NCI-H446 (cell line): ENCODE measurements at regions not wholly inside any gene's neighbourhood (a gene's known extent, or its start where the extent isn't known, plus 50 kb on each side); places are given as distances from the start of the nearest gene placed in this dataset.
"Not testable (repeated sequence)": the region's sequence is repeated elsewhere in the genome, so short reads cannot be mapped to it uniquely, and the experiment has no call there.

Source experiments
- DNase-seq, 2 experiments: peaks; one replicate each; lab custom pipeline; 2025; lab: John Stamatoyannopoulos, UW

DNA sequence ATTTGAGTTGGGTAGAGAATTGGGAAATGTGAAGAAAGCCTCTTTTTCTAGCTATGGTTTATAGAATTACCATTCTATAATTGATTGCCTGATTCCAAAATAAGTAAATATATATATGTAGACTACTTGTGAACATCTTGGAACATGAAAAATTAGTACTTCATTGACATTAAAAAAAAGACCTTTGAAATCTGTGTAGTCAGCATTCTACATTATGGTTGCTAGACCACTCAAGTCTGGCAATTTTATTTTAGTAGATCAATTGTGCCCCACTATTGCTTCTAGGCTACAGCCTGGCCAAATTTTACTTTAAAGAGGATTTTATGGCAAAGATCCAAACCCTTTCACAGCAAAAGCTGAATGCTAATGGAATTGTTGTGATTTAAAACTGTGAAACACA is 279.8 kb downstream of the IKZF2 start:
- DNase-seq = no peak

DNA sequence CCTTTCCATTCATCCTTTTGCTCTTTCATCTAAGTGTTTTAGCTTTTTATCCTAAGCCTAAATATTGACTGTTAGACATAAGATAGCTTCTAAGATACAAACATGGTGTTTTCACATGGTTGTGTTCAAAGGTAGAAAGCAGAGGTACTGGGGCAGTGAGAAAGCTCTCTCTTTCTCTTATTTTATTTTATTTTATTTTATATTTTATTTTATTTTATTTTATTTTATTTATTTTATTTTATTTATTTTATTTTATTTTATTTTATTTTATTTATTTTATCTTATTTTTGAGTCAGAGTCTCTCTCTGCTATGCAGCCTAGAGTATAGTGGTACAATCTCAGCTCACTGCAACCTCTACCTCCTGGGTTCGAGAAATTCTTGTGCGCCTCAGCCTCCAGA is 287.2 kb downstream of the IKZF2 start:
- DNase-seq = no peak

DNA sequence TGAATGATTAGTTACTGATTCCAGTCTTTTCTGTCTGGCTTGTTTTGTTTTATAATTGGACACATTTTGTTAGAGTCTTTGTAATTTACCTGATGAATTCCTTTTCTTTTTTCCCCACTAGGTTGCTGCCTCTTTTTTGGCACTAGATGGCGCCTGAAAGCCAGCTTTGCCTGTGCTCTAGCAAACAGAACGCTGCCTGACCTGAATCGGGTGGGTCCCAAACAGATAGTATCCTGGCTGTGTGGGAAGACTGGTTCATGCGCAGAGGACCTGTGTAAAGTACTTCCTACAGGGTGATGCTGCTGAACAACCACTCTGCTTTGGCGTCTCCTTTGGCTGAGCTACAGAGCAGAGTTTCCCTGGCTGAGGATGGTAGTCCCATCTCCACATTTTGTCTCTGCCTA is 288.2 kb downstream of the IKZF2 start:
- DNase-seq = peak in 1 of 2 experiments; percentile 16

DNA sequence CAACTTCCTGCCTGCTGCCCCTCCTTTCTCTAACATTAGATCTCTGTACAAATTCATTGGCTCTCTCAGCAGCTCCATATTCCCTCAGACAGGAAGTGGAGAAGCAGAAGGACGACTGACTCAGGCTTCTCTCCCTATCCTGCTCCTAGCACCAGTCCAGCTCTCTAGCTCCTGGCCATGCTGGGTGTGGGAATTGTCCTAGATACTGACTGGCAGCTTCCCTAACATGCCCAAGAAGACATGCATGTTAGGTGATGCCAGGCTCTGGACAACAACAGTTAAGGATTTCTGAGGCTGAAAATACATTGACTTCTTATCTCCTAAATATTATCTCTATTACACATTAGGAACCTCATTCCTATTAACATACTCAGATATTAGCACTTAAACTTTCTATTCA is 292.9 kb downstream of the IKZF2 start:
- DNase-seq = no peak

DNA sequence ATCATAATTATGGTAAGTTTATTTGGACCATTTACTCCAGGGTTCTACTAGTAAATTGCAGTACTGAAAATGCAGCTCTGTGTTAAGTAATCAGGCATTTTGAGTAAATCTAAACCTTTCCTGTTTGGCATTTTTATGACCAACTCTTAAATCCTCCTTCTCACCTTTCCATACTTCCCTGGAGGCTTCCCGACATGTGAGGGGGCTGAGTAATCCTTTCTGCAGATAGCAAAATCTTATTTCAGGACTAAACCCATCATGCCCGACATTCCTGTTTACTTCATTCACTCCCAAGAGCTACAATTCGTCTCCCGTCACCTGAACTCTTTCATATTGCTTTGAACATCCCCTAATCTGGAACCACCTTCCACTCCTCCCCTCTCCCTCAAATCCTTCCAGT is 296.6 kb downstream of the IKZF2 start:
- DNase-seq = no peak

DNA sequence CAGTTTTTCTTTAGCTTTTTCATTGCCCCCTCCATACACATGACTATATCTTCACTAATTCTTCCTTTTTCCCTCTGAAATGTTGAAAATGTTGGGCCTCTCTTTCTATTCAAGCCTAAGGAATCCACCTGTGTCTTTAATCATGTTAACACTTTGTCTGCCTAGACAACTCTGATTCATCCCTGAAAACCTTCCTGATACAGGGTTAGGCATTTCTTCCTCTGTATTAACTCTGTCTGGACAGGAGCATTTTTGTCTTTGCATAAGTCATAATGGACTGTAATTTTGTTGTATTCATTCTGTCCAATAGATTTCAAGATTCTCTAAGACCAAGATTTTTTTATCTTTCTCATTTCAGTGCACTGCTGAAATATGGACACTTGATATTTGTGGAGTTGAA is 297.3 kb downstream of the IKZF2 start:
- DNase-seq = no peak

DNA sequence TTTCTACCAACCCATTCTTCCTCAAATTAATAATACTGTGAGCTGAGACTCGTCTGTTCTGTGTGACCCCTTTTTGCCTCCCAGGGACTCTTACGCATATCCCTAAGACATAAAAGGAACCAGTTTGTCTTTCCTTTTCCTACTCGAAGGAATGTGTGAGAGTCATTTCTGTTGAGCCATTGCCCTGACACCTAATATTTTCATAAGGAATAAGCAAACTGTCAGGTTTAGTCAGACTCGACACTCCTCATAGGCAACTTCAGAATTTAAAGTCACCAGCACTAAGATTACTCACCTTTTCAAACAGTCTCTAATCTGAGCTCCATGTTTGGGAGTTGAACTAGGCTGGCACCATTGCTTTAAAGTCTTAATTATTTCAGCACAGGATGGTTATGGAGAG is 305.5 kb downstream of the IKZF2 start:
- no peak for DNase-seq

DNA sequence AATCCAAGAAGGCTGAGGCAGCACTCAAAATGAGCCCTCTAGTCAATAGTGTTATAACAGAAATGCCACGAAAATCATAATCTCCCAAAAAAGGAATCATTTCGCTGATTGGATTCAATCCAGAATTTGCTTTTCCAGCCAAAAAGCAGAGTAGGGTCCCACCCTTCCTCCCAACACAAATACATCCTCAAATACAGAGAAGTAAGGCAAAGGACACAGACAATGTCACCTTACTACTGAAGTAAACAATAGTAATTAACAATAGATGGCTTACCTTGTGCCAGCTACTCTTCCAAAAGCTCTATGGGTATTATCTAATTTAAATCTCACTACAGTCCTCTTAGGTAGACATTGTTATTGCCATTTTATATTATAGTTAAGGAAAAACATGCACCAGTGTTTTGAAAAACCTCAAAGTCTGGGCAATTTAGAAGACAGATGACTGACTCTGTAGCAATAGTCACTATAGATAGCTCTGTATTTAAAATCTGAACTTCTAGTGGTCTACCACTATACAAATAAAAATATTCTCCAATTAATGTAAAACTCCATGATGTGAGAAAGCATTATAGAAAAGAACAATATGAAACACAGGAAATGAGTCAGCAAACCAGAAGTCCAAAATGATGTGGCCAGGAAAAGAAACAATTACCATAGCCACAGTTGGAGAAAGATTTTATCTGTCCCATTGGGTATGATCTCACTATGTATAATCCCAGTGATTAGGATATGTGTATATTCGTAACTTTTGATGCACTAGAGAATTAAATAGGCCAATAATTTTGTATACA is 305.0 kb upstream of the ERBB4 start:
- DNase-seq = no peak

DNA sequence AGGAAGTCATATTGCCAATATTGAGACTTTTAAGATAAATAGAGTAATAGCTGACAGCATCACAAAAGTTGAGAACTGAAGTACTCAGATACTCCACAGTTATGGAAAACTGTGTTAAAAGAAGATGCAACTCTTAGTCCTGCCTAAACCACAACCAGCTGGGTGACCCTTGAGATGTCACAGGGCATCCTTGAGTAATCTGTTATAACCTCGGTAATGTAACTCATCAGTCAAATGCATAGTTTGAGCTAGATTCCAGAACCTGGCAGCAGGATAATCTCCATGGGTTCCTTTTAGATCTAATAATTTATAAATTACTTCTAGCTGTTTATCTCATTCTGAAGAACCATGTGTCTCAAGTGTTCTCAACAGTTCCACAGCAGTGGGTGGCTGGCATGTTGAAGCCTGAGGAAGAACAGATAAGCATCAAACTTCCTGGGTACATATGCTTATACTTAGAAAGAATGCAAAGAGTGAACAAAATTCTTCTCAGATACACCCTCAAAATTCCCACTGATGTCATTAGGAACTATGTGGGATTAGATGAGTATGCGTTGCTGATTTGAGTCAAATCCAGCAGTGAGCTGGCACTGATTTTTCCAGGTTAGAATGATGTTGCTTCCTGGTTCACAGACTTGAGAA is 304.1 kb upstream of the ERBB4 start:
- no peak for DNase-seq

DNA sequence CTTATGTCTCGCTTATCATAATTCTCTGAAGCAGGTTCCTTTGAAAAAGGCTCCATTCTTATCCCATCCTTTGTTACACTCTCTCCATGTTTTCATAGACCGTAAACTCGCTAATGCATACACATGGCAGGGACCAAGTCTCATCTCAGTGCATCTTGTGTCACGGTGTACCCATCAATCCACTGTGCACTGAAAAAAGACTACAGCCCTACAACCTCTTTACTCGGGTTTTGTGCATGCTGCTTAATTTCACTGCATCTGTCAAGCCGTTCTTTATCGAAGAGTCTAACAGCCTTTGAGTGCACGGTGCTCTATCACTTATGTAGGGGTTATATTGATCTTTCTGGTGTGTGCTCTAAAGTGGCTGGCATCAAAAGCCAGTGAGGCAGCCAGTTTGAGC is 302.9 kb upstream of the ERBB4 start:
- DNase-seq = no peak

DNA sequence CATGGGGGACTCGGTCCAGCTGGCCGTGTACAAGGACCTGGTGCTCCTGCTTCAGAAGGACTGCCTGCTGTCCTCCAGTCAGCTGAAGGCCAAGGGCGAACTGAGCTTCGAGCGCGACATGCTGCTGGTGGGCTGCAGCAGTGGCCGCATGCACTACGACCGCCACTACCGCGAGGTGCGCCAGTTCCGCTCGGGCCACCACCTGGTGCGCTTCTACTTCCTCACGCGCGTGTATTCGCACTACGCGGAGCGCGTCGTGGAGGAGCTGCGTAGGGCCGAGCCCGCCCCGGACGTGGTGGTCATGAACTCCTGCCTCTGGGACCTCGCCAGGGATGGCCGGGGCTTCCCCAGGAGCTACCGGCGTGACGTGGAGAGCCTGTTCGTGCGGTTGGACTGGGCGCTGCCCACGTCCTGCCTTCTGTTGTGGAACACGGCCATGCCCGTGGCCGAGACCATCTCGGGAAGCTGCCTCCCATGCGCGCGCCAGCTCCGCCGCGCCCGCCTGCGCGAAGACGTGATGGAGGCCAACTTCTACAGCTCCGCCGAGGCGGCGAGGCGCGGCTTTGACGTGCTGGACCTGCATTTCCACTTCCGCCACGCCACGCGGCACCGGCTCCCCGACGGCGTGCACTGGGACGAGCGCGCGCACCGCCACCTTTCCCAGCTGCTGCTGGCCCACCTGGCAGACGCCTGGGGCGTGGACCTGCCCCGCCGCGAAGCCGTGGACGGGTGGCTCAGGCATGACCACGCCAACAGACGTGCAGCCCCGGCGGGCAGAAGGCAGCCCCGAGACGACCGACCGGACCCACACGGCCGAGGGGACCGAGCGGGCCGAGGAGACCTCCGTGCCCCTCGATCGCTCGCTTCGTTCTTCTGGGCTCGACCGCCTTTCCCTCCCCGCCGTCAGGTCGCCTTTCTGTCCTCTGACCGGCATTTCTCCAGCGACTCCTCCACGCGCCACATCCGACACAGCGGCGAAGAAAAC is 293.9 kb upstream of the ERBB4 start:
- no peak for DNase-seq

DNA sequence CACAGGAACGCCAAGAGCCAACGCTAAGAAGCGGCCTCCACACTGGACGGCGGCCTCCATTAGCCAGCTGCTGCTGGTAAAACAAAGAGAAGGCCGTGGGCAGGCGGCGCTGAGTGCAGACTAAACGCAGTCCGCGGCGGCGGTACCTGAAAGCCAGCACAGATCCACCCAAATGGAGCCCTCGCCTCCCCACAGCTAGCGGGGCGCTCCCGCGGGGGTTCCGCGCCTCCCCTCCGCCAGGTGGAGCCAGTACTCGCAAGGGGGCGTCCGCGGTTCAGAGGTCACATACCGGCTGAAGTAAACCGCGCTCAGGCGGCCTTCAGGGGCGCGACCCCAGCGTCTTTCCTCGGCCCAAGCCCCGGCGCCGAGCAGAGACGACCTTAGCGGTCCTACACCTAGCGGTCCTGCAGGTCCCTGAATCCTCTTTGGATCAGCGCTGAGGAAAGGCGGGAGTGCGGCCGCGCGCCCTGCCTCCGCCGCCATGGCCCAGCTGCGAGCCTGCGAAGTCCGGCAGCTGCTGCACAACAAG is 293.1 kb upstream of the ERBB4 start:
- no peak for DNase-seq

DNA sequence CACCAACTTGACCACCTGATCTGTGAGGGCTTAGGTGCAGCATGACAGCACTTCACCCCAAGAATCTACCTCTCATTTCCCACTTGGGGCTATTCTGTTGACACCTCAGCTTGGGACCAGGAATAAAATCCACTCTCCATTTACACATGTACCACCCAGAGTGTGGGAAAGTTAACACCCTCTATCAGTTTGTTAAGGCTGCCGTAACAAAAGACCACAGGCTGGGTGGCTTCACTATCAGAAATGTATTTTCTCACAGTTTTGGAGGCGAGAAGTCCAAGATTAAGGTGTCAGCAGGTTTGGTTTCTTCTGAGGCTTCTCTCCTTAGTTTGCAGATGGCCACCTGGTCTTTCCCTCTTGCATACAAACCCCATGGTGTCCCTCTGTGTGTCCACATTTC is 277.7 kb upstream of the ERBB4 start:
- no peak for DNase-seq

DNA sequence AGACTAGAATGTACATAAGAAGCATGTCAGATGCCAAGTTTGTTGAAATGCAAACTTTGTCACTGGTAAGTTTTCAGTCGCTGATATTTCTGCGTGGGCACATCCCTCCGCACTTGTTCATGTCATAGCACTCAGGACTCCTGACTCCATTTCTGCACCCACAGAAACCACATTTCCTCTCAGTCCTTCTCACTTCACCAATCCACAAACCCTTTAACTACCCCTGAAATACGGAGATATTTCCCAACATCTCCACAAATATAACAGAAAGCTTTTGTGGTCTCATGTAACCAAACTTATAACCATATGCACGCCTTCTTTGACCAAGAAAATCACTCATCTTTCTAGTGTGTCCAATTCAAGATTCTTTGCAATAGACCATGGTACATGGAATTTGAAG is 276.9 kb upstream of the ERBB4 start:
- no peak for DNase-seq

DNA sequence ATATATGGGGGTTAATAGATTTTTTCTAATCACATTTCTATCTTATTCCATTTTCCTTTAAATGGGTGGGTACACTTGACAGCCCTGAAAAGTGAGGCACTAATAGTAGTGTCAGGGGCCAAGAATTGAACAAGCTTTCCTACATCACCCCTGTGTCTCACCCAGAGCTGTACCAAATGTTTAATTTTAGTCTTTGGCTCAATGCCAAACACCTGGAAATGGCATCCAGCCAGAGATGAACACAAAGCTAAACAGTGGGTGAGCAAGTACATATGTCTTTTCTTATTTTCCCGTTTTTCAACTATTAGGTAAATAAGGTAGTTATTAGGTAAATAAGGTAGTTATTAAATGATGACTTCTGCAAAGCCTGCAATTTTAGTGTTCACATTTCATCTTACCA is 276.3 kb upstream of the ERBB4 start:
- DNase-seq = no peak

DNA sequence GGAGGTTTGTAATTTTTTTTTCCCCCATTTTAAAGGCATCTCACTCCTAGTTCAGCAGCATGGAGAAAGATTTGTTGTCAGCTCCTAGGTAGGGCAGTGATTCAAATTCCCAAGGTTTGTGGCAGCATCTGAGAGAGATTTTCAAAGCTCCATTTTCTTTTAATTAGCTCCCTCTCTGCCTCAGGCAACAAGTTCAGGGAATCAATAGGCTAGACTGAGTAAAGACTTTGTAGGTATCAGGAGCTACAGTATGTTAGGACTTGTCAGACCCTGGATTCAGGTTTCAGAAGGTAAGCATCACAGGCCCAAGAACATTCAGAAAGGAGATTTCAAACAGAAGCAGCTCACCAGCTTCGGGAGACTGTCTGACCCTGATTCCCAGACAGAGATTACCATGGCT is 273.3 kb upstream of the ERBB4 start:
- no peak for DNase-seq

DNA sequence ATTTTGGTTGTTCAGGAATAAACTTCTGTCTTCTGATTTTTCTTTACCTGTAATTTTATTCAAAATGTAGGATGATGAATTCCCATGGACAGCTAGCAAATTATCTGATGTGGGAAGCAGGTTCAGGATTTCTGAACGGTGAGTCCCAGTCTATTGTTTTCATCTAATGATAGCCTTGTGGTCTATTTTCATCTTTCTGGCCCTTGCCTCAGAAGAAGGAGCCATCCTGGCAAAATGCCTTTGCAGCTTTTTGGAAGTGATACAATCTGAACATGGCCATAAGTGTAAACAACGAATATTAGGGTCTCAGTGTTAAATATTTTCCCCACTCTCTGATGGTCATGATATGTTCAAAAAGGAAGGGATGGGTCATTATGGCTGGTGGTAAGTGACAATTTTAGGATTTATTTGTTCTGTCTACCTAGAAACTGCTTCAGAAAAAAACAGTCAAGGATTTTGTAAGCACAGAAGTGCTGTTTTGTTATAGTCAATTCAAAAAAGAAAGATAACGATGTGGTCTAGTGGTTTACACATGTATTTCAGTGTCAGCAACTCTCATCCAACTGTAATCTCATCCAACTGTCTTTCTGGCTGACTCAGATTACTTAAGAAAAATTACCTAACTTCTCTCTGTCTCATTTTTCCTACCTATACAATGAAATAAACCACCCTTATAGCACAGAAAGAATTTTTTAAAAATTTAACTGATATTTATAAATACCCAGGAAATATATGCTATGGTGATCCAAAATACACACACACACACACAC is 272.6 kb upstream of the ERBB4 start:
- no peak for DNase-seq

DNA sequence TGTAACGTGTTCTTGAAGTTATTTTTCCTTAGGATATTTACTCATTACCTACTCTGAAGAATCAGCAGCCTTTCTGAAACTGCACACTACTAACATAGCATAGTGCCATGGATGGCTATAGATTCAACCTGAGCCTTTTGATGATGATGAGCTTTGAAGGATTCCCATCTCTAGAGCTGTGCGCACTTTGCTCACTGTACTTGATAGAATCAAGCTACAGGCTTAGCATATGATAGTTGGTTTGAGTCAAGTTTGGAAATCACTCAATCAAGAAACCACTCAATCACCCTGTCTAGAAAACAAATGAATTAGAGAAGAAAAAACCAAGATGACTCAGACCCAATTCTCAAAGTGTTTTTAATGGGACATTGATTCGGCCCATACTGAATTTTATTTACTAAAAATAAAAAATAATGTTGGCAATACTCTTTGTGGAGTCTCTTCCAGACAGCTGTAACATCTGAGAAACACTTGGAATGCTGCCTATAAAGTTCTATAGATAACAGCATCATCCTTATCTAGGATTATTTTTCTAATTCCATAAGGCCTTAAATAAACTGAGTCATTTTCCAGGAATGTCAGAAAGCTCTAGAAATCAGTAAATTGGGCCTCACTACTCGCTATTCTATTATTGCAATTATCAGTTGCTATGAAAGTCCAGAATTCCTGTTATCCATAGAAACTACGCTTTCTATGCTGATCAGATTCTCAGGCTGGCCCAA is 259.0 kb upstream of the ERBB4 start:
- no peak for DNase-seq

DNA sequence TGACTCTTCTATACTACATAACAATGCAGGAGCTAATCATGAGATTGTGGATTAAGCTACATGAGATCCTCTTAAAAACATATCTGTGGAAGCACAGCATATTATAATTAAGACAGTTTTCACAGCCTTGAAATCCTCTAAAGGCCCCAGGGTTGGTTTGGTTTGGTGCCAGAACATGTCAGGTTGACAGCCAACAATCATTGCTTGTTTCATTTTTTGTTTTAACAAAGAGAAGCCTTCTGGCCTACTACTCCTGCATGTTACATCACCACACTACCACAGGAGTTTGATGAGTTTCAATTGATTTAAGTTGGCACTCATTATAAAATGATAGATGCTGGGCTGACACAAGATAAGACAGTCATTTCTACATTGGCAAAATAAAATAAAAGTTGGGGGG is 255.9 kb upstream of the ERBB4 start:
- DNase-seq = peak in 1 of 2 experiments; percentile 3

DNA sequence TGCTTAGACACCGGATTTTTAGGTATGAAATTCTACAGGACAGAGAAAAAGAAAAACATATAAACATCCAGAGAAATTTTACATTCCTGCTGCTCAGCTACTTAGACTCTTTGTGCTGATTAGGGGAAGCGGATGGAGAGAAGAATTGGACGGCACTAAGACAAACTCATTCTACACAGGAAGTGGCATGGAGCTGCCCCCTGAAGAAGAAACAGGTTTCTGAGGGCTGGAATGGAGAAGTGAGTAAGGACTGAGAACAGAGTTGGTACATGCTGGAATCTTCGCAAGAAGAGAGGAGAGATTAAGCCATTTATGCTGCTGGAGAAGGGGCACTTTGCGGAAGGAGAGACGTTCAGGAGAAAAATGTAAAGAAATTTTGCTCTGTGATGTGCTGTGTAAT is 253.0 kb upstream of the ERBB4 start:
- DNase-seq = no peak

DNA sequence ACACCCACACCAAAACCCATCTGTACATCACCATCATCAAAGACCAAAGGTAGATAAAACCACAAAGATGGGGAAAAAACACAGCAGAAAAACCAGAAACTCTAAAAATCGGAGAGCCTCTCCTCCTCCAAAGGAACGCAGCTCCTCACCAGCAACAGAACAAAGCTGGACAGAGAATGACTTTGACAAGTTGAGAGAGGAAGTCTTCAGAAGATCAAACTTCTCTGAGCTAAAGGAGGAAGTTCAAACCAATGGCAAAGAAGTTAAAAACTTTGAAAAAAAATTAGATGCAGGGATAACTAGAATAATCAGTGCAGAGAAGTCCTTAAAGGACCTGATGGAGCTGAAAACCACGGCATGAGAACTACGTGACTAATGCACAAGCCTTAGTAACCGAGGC is 247.5 kb upstream of the ERBB4 start:
- not testable (repeated sequence) for DNase-seq
